ENCODE measurements at regions not wholly inside any gene's neighbourhood (a gene's known extent, or its start where the extent isn't known, plus 50 kb on each side); places are given as distances from the start of the nearest gene placed in this dataset.
A peak's percentile ranks its signal among the peaks of the same experiment; 100 is the strongest.
"Not testable (repeated sequence)": the region's sequence is repeated elsewhere in the genome, so short reads cannot be mapped to it uniquely, and the experiment has no call there.

DNA sequence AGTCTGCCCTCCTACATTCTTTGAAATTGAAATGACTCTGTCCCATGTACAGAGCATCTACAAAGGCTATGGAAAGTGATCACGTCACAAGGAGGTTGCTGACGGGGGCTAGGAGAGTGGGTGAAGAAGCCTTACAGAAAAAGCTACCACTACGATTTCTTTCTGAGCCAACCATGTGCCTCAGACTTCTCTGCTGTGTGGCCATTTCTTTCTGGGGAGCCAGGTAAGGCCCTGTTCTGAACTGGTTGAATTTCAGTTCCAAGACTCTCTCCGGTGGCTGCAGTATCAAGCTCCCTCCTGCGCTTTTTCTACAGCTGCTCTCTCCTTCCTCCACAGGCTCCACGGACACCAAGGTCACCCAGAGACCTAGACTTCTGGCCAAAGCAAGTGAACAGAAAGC lies 112.5 kb upstream of the PRSS1 start:
- Mint-ChIP-seq H3K27me3 (ENCODE audit: insufficient read depth) (peaks cover 16% of the 10 kb centered on the region), H3K4me3 (no peak overlapping the region), H3K36me3 (ENCODE audit: low read depth) (no peaks in the 10 kb centered on the region), H3K9me3 (no peaks in the 10 kb centered on the region), H3K27ac (no peak overlapping the region), H3K4me1 (ENCODE audit: low read depth) (peaks cover 10% of the 10 kb centered on the region; the same call in 1 of the 2 replicates)
- DNase-seq = no peak
- TF ChIP-seq, protein P1, sequence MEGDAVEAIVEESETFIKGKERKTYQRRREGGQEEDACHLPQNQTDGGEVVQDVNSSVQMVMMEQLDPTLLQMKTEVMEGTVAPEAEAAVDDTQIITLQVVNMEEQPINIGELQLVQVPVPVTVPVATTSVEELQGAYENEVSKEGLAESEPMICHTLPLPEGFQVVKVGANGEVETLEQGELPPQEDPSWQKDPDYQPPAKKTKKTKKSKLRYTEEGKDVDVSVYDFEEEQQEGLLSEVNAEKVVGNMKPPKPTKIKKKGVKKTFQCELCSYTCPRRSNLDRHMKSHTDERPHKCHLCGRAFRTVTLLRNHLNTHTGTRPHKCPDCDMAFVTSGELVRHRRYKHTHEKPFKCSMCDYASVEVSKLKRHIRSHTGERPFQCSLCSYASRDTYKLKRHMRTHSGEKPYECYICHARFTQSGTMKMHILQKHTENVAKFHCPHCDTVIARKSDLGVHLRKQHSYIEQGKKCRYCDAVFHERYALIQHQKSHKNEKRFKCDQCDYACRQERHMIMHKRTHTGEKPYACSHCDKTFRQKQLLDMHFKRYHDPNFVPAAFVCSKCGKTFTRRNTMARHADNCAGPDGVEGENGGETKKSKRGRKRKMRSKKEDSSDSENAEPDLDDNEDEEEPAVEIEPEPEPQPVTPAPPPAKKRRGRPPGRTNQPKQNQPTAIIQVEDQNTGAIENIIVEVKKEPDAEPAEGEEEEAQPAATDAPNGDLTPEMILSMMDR (IDR thresholded peaks at IDR 0.05) = no peak

DNA sequence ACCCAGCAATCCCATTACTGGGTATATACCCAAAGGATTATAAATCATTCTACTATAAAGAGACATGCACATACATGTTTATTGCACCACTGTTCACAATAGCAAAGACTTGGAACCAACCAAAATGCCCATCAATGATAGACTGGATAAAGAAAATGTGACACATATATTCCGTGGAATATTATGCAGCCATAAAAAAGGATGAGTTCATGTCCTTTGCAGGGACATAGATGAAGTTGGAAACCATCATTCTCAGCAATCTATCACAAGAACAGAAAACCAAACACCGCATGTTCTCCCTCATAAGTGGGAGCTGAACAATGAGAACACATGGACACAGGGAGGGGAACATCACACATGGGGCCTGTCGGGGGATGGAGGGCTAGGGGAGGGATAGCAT lies 113.2 kb upstream of the PRSS1 start:
- H3K4me3 Mint-ChIP-seq; H3K27ac Mint-ChIP-seq; H3K4me1 Mint-ChIP-seq (ENCODE audit: low read depth); DNase-seq; H3K9me3 Mint-ChIP-seq; H3K27me3 Mint-ChIP-seq (ENCODE audit: insufficient read depth); H3K36me3 Mint-ChIP-seq (ENCODE audit: low read depth): not testable (repeated sequence)

DNA sequence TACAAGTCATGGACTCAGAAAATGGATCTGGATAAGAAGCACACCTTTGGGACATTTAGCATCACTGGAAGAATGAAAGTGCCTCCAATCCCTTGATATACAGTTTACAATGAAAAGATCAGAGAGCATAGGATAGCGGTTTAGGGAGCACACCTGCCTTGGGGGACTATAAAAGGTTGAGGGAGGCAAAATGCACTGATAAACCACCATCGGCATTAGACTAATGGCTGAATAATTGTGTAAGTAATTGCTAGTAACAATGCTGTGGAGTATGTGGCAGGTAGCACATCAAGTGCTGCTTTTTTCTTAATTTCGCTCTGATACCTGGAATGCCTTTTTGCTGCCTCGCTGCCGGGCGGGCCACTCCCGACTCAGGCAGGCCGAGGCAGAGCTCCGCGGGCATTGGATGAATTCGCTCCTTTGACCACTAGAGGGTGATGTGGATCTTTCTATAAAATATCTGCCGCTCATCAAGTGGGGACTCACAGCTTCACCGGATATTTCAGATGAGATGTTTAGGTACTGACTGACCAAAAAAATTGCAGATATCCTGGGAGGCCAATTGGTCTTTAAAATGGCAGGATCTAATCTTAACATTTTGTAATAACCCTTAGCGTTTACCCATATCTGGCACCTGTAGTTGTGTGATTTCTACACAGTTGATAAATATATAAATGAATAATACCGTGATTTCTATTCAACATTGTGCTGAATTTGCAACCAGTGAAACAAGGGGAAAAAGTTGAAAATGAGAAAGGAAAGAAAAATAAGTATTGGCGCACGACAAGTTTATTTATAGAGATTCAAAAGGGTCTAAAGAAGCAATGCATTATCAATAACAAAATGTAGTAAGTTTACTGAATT lies 116.8 kb upstream of the PRSS1 start:
- H3K27me3 Mint-ChIP-seq (ENCODE audit: insufficient read depth) = peaks cover 8% of the 10 kb centered on the region
- peak; percentile 43 for DNase-seq
- TF ChIP-seq, protein P1 (IDR thresholded peaks at IDR 0.05) = peak; percentile 93
- no peaks in the 10 kb centered on the region for H3K9me3 Mint-ChIP-seq
- no peak overlapping the region for H3K4me3 Mint-ChIP-seq
- H3K27ac Mint-ChIP-seq = no peak overlapping the region
- H3K4me1 Mint-ChIP-seq (ENCODE audit: low read depth) = peaks cover 30% of the 10 kb centered on the region
- no peaks in the 10 kb centered on the region for H3K36me3 Mint-ChIP-seq (ENCODE audit: low read depth)

- H3K4me3 Mint-ChIP-seq = peak overlapping the region; percentile 23; the same call in 1 of the 2 replicates
- no peaks in the 10 kb centered on the region; the same call in 1 of the 2 replicates for H3K27me3 Mint-ChIP-seq (ENCODE audit: insufficient read depth)
- peaks cover 30% of the 10 kb centered on the region for H3K4me1 Mint-ChIP-seq (ENCODE audit: low read depth)
- no peaks in the 10 kb centered on the region for H3K36me3 Mint-ChIP-seq (ENCODE audit: low read depth)
- TF ChIP-seq, protein P1 (IDR thresholded peaks at IDR 0.05) = no peak
- H3K27ac Mint-ChIP-seq = no peak overlapping the region; the same call in 1 of the 2 replicates
- peak; percentile 68 for DNase-seq
- no peaks in the 10 kb centered on the region for H3K9me3 Mint-ChIP-seq
Measured at GRCh38 chr7:142629588-142630260, 119.5 kb upstream of the PRSS1 start.

GRCh38 chr7:142628945-142629344 lies 120.3 kb upstream of the PRSS1 start:
- DNase-seq = no peak
- Mint-ChIP-seq H3K4me1 (ENCODE audit: low read depth) (peaks cover 30% of the 10 kb centered on the region), H3K36me3 (ENCODE audit: low read depth) (no peaks in the 10 kb centered on the region), H3K9me3 (no peaks in the 10 kb centered on the region), H3K27ac (no peak overlapping the region), H3K4me3 (no peak overlapping the region), H3K27me3 (ENCODE audit: insufficient read depth) (no peaks in the 10 kb centered on the region; the same call in 1 of the 2 replicates)
- TF ChIP-seq, protein P1 (IDR thresholded peaks at IDR 0.05) = no peak

GRCh38 chr7:142627223-142627622 lies 122.0 kb upstream of the PRSS1 start:
- H3K4me1 Mint-ChIP-seq (ENCODE audit: low read depth) = peaks cover 23% of the 10 kb centered on the region
- H3K27me3 Mint-ChIP-seq (ENCODE audit: insufficient read depth); H3K36me3 Mint-ChIP-seq (ENCODE audit: low read depth); DNase-seq; H3K4me3 Mint-ChIP-seq; H3K27ac Mint-ChIP-seq; H3K9me3 Mint-ChIP-seq: not testable (repeated sequence)
